CD14-positive monocyte (primary cell): ENCODE measurements at regions not wholly inside any gene's neighbourhood (a gene's known extent, or its start where the extent isn't known, plus 50 kb on each side); places are given as distances from the start of the nearest gene placed in this dataset.

Source experiments
- DNase-seq, 3 donors: peaks; one replicate each; pipeline ENCODE4 v3.0.0-alpha.2; 2011 to 2022
- H2AFZ ChIP-seq: 2 replicates; pipeline ENCODE4 v1.6.0; 2012; ENCODE audit warnings: mild to moderate bottlenecking, low read depth, low read length, inconsistent platforms; ENCODE audit not compliant: insufficient read depth, poor library complexity, severe bottlenecking
- H3K27ac ChIP-seq, 2 donors: 1 replicate in 1 of 2; 2 replicates in 1 of 2; pipeline ENCODE4 v1.5.1; 2012 to 2013; ENCODE audit warnings: low read length in 2 of 2, control low read depth in 1 of 2, inconsistent platforms in 1 of 2, low read depth in 1 of 2, mild to moderate bottlenecking in 1 of 2
- H3K27me3 ChIP-seq, 2 donors: one replicate each; pipeline versions ENCODE4 v1.6.0 to v1.6.1; 2011 to 2013; ENCODE audit warnings: low read length in 2 of 2; ENCODE audit not compliant: control insufficient read depth in 2 of 2, insufficient read depth in 2 of 2
- H3K36me3 ChIP-seq, 2 donors: replicated peaks in 1 of 2; 1 replicate in 1 of 2; 2 replicates in 1 of 2; pipeline versions ENCODE4 v1.5.1 to v1.6.1; 2012 to 2013; ENCODE audit warnings: low read length in 2 of 2, control low read depth in 1 of 2, inconsistent platforms in 1 of 2, mild to moderate bottlenecking in 1 of 2; ENCODE audit not compliant: insufficient read depth in 2 of 2, control insufficient read depth in 1 of 2
- H3K4me1 ChIP-seq, 2 donors: 1 replicate in 1 of 2; 2 replicates in 1 of 2; pipeline versions ENCODE4 v1.5.1 to v1.6.1; 2012 to 2013; ENCODE audit warnings: low read length in 2 of 2, control low read depth in 1 of 2, inconsistent platforms in 1 of 2, mild to moderate bottlenecking in 1 of 2, moderate library complexity in 1 of 2; ENCODE audit not compliant: insufficient read depth in 2 of 2, control insufficient read depth in 1 of 2
- H3K4me2 ChIP-seq: replicated peaks from 2 replicates; pipeline ENCODE3; 2012; ENCODE audit warnings: low read length, moderate library complexity, mild to moderate bottlenecking; ENCODE audit not compliant: poor library complexity, severe bottlenecking; ENCODE audit errors: extremely low read depth
- H3K4me3 ChIP-seq, 3 experiments: fragments of 200-600 bp in 1 of 3; sonication (generic) in 1 of 3; replicated peaks in 1 of 3; 1 replicate in 2 of 3; 2 replicates in 1 of 3; pipeline ENCODE4 v1.5.1; 2011 to 2013; ENCODE audit warnings: low read length in 3 of 3, mild to moderate bottlenecking in 3 of 3, control low read depth in 2 of 3, low read depth in 2 of 3, inconsistent platforms in 1 of 3, moderate library complexity in 1 of 3
- H3K79me2 ChIP-seq: 2 replicates; pipeline ENCODE4 v1.6.0; 2012; ENCODE audit warnings: mild to moderate bottlenecking, control low read depth, inconsistent platforms, low read length, moderate library complexity; ENCODE audit not compliant: insufficient read depth
- H3K9ac ChIP-seq: 2 replicates; pipeline ENCODE4 v1.6.0; 2017; ENCODE audit warnings: low read length, mild to moderate bottlenecking; ENCODE audit not compliant: insufficient read depth, poor library complexity, severe bottlenecking
- H3K9me3 ChIP-seq, 2 donors: replicated peaks in 1 of 2; 1 replicate in 1 of 2; 2 replicates in 1 of 2; pipeline versions ENCODE4 v1.5.1 to v1.6.1; 2012 to 2013; ENCODE audit warnings: low read length in 2 of 2, control low read depth in 1 of 2; ENCODE audit not compliant: control insufficient read depth in 1 of 2, insufficient read depth in 1 of 2
- H4K20me1 ChIP-seq: 2 replicates; pipeline ENCODE4 v1.6.0; 2012; ENCODE audit warnings: mild to moderate bottlenecking, low read length, control low read depth, moderate library complexity; ENCODE audit not compliant: insufficient read depth
- H3K27ac Mint-ChIP-seq, 7 donors: one replicate each; pipeline ENCODE4 v1.8.0; 2020; ENCODE audit warnings: mild to moderate bottlenecking in 7 of 7, mixed read lengths in 7 of 7, moderate library complexity in 6 of 7, inconsistent platforms in 2 of 7
- H3K27me3 Mint-ChIP-seq, 3 donors: one replicate each; pipeline ENCODE4 v1.8.0; 2021 to 2022; ENCODE audit warnings: low read depth in 3 of 3, mild to moderate bottlenecking in 3 of 3, mixed read lengths in 3 of 3, moderate library complexity in 3 of 3, inconsistent platforms in 1 of 3
- H3K36me3 Mint-ChIP-seq, 2 donors: one replicate each; pipeline ENCODE4 v1.8.0; 2020; ENCODE audit warnings: mixed read lengths in 2 of 2, inconsistent platforms in 1 of 2, mild to moderate bottlenecking in 1 of 2
- H3K4me1 Mint-ChIP-seq: one replicate; pipeline ENCODE4 v1.8.0; 2020; ENCODE audit warnings: mild to moderate bottlenecking, mixed read lengths
- H3K4me3 Mint-ChIP-seq, 2 donors: one replicate each; pipeline ENCODE4 v1.8.0; 2020; ENCODE audit warnings: mild to moderate bottlenecking in 2 of 2, mixed read lengths in 2 of 2, moderate library complexity in 1 of 2
- H3K9me3 Mint-ChIP-seq, 7 donors: one replicate each; pipeline ENCODE4 v1.8.0; 2020 to 2022; ENCODE audit warnings: mixed read lengths in 7 of 7, mild to moderate bottlenecking in 6 of 7, moderate library complexity in 6 of 7, inconsistent platforms in 2 of 7
- WGBS: methylation state at CpG from one replicate; pipeline ENCODE4 v1.1.5; 2013; ENCODE audit warnings: missing lambda C conversion rate; ENCODE audit not compliant: insufficient coverage; 5-methylcytosine and 5-hydroxymethylcytosine counted together
- intact Hi-C, 2 donors: fragments of 100-400 bp; cut with micrococcal nuclease; formaldehyde crosslinking; loops; one replicate each; pipeline versions ENCODE4 v1.15.0 to v1.15.1; 2023
- TF ChIP-seq, protein P1 (sequence below): fragments of 200-600 bp; IDR thresholded peaks from one replicate; pipeline ENCODE4 v1.8.0; 2022; ENCODE audit warnings: antibody characterized with exemption, mild to moderate bottlenecking

DNA sequence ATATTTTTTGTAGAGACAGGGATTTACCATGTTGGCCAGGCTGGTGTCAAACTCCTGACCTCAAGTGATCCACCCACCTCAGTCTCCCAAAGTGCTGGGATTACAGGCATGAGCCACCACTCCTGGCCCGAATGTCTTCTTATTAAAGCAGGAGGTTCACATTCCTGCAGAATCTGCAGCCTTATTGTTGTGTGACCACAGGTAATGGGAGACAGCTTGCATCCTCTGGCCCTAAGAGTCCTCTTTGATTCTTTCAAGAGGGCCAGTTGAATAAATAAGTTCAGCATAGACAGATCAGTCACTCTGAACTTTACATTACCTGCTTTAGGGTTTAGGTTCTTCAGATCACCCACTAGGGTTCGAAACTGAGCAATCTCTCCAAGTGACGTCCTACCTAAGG lies 172.9 kb upstream of the TOPAZ1 start:
- H3K4me1 Mint-ChIP-seq = no peaks in the 10 kb centered on the region
- H3K9ac ChIP-seq = no peak overlapping the region
- TF ChIP-seq, protein P1, sequence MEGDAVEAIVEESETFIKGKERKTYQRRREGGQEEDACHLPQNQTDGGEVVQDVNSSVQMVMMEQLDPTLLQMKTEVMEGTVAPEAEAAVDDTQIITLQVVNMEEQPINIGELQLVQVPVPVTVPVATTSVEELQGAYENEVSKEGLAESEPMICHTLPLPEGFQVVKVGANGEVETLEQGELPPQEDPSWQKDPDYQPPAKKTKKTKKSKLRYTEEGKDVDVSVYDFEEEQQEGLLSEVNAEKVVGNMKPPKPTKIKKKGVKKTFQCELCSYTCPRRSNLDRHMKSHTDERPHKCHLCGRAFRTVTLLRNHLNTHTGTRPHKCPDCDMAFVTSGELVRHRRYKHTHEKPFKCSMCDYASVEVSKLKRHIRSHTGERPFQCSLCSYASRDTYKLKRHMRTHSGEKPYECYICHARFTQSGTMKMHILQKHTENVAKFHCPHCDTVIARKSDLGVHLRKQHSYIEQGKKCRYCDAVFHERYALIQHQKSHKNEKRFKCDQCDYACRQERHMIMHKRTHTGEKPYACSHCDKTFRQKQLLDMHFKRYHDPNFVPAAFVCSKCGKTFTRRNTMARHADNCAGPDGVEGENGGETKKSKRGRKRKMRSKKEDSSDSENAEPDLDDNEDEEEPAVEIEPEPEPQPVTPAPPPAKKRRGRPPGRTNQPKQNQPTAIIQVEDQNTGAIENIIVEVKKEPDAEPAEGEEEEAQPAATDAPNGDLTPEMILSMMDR = no peak
- 86% methylated on average over 1 of the region's 3 CpGs for WGBS
- H3K27ac Mint-ChIP-seq = no peak overlapping the region
- no peaks in the 10 kb centered on the region for H4K20me1 ChIP-seq
- H2AFZ ChIP-seq = no peak overlapping the region
- no peaks in the 10 kb centered on the region for H3K9me3 ChIP-seq
- H3K36me3 Mint-ChIP-seq = no peaks in the 10 kb centered on the region
- no peak overlapping the region for H3K4me3 Mint-ChIP-seq
- peaks cover 0 to 2% (median 0%) of the 10 kb centered on the region in 7 donors for H3K9me3 Mint-ChIP-seq
- H3K4me1 ChIP-seq = no peaks in the 10 kb centered on the region
- H3K4me2 ChIP-seq = no peak overlapping the region
- H3K27me3 Mint-ChIP-seq = peaks cover 0 to 6% (median 0%) of the 10 kb centered on the region in 3 donors
- H3K36me3 ChIP-seq = no peaks in the 10 kb centered on the region
- H3K27ac ChIP-seq = no peak overlapping the region
- no peak for DNase-seq
- H3K4me3 ChIP-seq = no peak overlapping the region
- intact Hi-C loops = no loop called here
- H3K79me2 ChIP-seq = no peaks in the 10 kb centered on the region
- H3K27me3 ChIP-seq = no peaks in the 10 kb centered on the region

DNA sequence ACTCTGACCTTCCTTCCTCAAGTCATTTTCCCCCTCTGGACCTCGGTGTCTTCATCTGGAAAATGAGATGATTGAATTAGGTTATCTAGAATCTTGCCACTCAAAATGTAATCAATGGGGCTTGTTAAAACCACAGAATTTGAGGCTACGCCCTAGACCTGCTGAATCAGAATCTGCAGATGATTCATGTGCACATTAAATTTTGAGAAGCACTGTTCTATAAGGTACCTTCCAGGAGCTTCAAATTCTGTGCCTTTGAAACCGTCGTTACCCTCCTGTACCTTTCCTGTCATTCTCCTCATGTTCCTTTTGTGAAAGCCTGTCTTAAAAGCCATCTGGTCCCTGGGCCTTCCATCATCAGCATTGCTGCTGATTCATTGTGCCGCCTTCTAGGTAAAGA lies 172.4 kb upstream of the TOPAZ1 start:
- no peaks in the 10 kb centered on the region for H3K9me3 ChIP-seq
- Mint-ChIP-seq H3K36me3 (no peaks in the 10 kb centered on the region), H3K4me3 (no peak overlapping the region), H3K27me3 (peaks cover 0 to 6% (median 0%) of the 10 kb centered on the region in 3 donors), H3K27ac (no peak overlapping the region), H3K9me3 (peaks cover 0 to 1% (median 0%) of the 10 kb centered on the region in 7 donors), H3K4me1 (no peaks in the 10 kb centered on the region)
- intact Hi-C loops = no loop called here
- H3K27ac ChIP-seq = no peak overlapping the region
- TF ChIP-seq, protein P1 = no peak
- H3K27me3 ChIP-seq = no peaks in the 10 kb centered on the region
- no peak for DNase-seq
- H3K79me2 ChIP-seq = no peaks in the 10 kb centered on the region
- no peaks in the 10 kb centered on the region for H3K36me3 ChIP-seq
- no peak overlapping the region for H3K4me2 ChIP-seq
- H3K9ac ChIP-seq = no peak overlapping the region
- H2AFZ ChIP-seq = no peak overlapping the region
- no peaks in the 10 kb centered on the region for H3K4me1 ChIP-seq
- WGBS = 63% methylated on average over 4 of the region's 5 CpGs
- H4K20me1 ChIP-seq = no peaks in the 10 kb centered on the region
- no peak overlapping the region for H3K4me3 ChIP-seq
